Astrocyte (in vitro differentiated cells and primary cell): ENCODE measurements at regions not wholly inside any gene's neighbourhood (a gene's known extent, or its start where the extent isn't known, plus 50 kb on each side); places are given as distances from the start of the nearest gene placed in this dataset.

Experiments
- DNase-seq: peaks from one replicate; pipeline ENCODE4 v3.0.0-alpha.2; 2010; ENCODE audit warnings: low read depth
- FAIRE-seq: peaks from 2 replicates; lab custom pipeline; 2011; peaks lifted over from hg19 to GRCh38; lab: Jason Lieb, UNC
- H2AFZ ChIP-seq: 2 replicates; pipeline ENCODE4 v1.6.0; 2012; ENCODE audit warnings: low read depth, low read length, inconsistent platforms
- H3K27ac ChIP-seq: 2 replicates; pipeline ENCODE4 v1.5.1; 2011; ENCODE audit warnings: low read depth, low read length, inconsistent platforms
- H3K27me3 ChIP-seq: 2 replicates; pipeline ENCODE4 v1.6.0; 2011; ENCODE audit warnings: low read length, inconsistent platforms; ENCODE audit not compliant: insufficient read depth
- H3K36me3 ChIP-seq: 2 replicates; pipeline ENCODE4 v1.5.1; 2011; ENCODE audit warnings: low read length, inconsistent platforms; ENCODE audit not compliant: insufficient read depth
- H3K4me1 ChIP-seq: 2 replicates; pipeline ENCODE4 v1.5.1; 2011; ENCODE audit warnings: low read length, inconsistent platforms; ENCODE audit not compliant: insufficient read depth
- H3K4me2 ChIP-seq: 2 replicates; pipeline ENCODE4 v1.6.0; 2012; ENCODE audit warnings: low read length, inconsistent platforms
- H3K4me3 ChIP-seq: 2 replicates; pipeline ENCODE4 v1.5.1; 2011; ENCODE audit warnings: low read depth, mild to moderate bottlenecking, low read length, inconsistent platforms; ENCODE audit not compliant: insufficient read depth
- H3K79me2 ChIP-seq: 2 replicates; pipeline ENCODE4 v1.6.0; 2012; ENCODE audit warnings: mild to moderate bottlenecking, low read length, inconsistent platforms; ENCODE audit not compliant: insufficient read depth
- H3K9ac ChIP-seq: 2 replicates; pipeline ENCODE4 v1.6.0; 2012; ENCODE audit warnings: mild to moderate bottlenecking, low read length, inconsistent platforms
- H3K9me3 ChIP-seq: 2 replicates; pipeline ENCODE4 v1.5.1; 2012; ENCODE audit warnings: low read depth, mild to moderate bottlenecking, low read length, inconsistent platforms; ENCODE audit not compliant: insufficient read depth
- H4K20me1 ChIP-seq: 2 replicates; pipeline ENCODE4 v1.6.0; 2012; ENCODE audit warnings: low read length, inconsistent platforms; ENCODE audit not compliant: insufficient read depth
- H3K27ac Mint-ChIP-seq: one replicate; pipeline ENCODE4 v1.8.0; 2021; ENCODE audit warnings: mild to moderate bottlenecking, mixed read lengths; ENCODE audit not compliant: unreplicated experiment
- H3K27me3 Mint-ChIP-seq: one replicate; pipeline ENCODE4 v1.8.0; 2021; ENCODE audit warnings: low read depth, mixed read lengths; ENCODE audit not compliant: unreplicated experiment
- H3K36me3 Mint-ChIP-seq: one replicate; pipeline ENCODE4 v1.8.0; 2021; ENCODE audit warnings: low read depth, mixed read lengths; ENCODE audit not compliant: unreplicated experiment
- H3K4me1 Mint-ChIP-seq: one replicate; pipeline ENCODE4 v1.8.0; 2021; ENCODE audit warnings: low read depth, mixed read lengths; ENCODE audit not compliant: unreplicated experiment
- H3K4me3 Mint-ChIP-seq: one replicate; pipeline ENCODE4 v1.8.0; 2021; ENCODE audit warnings: mild to moderate bottlenecking, moderate library complexity, mixed read lengths; ENCODE audit not compliant: unreplicated experiment
- H3K9me3 Mint-ChIP-seq: one replicate; pipeline ENCODE4 v1.8.0; 2021; ENCODE audit warnings: mild to moderate bottlenecking, mixed read lengths; ENCODE audit not compliant: unreplicated experiment
- CTCF ChIP-seq: IDR thresholded peaks from 2 replicates; pipeline ENCODE4 v1.5.1; 2011; ENCODE audit warnings: low read depth, mild to moderate bottlenecking, inconsistent platforms, low read length, moderate library complexity; ENCODE audit not compliant: insufficient read depth
- EZH2 ChIP-seq: IDR thresholded peaks from 2 replicates; pipeline ENCODE4 v1.6.1; 2012; ENCODE audit warnings: mild to moderate bottlenecking, low read length, inconsistent platforms; ENCODE audit not compliant: insufficient read depth

GRCh38 chr10:131644289-131644688 is 256.5 kb upstream of the PPP2R2D start:
- no peak overlapping the region for H3K27ac Mint-ChIP-seq
- Histone ChIP-seq H3K27ac (no peak overlapping the region), H3K9me3 (peaks cover 11% of the 10 kb centered on the region), H3K4me1 (no peaks in the 10 kb centered on the region), H3K4me2 (no peak overlapping the region), H3K79me2 (no peaks in the 10 kb centered on the region), H4K20me1 (no peaks in the 10 kb centered on the region), H3K9ac (no peak overlapping the region), H2AFZ (no peak overlapping the region), H3K27me3 (no peaks in the 10 kb centered on the region), H3K4me3 (no peak overlapping the region), H3K36me3 (no peaks in the 10 kb centered on the region)
- no peaks in the 10 kb centered on the region for H3K36me3 Mint-ChIP-seq
- peaks cover 16% of the 10 kb centered on the region for H3K9me3 Mint-ChIP-seq
- FAIRE-seq: no peak
- TF ChIP-seq CTCF (no peak), EZH2 (no peak)
- peaks cover 11% of the 10 kb centered on the region for H3K4me1 Mint-ChIP-seq
- no peak overlapping the region for H3K4me3 Mint-ChIP-seq
- H3K27me3 Mint-ChIP-seq: peaks cover 6% of the 10 kb centered on the region
- DNase-seq: no peak

GRCh38 chr10:131644864-131645658 is 255.7 kb upstream of the PPP2R2D start:
- Histone ChIP-seq H3K4me3 (no peak overlapping the region), H3K9me3 (peaks cover 11% of the 10 kb centered on the region), H3K4me1 (no peaks in the 10 kb centered on the region), H3K27me3 (no peaks in the 10 kb centered on the region), H3K27ac (no peak overlapping the region), H3K9ac (no peak overlapping the region), H3K79me2 (no peaks in the 10 kb centered on the region), H2AFZ (no peak overlapping the region), H4K20me1 (no peaks in the 10 kb centered on the region), H3K36me3 (no peaks in the 10 kb centered on the region), H3K4me2 (no peak overlapping the region)
- H3K4me3 Mint-ChIP-seq: peak overlapping the region; percentile 66
- no peak overlapping the region for H3K27ac Mint-ChIP-seq
- FAIRE-seq (no peak), DNase-seq (no peak)
- no peaks in the 10 kb centered on the region for H3K36me3 Mint-ChIP-seq
- peaks cover 11% of the 10 kb centered on the region for H3K4me1 Mint-ChIP-seq
- no peak for TF ChIP-seq CTCF
- TF ChIP-seq EZH2: no peak
- peaks cover 6% of the 10 kb centered on the region for H3K27me3 Mint-ChIP-seq
- H3K9me3 Mint-ChIP-seq: peaks cover 9% of the 10 kb centered on the region

- Histone ChIP-seq H3K36me3 (no peaks in the 10 kb centered on the region), H2AFZ (no peak overlapping the region), H3K4me1 (no peaks in the 10 kb centered on the region), H3K27me3 (no peaks in the 10 kb centered on the region), H3K79me2 (no peaks in the 10 kb centered on the region), H3K27ac (no peak overlapping the region), H4K20me1 (no peaks in the 10 kb centered on the region), H3K4me3 (no peak overlapping the region), H3K9ac (no peak overlapping the region), H3K9me3 (peaks cover 14% of the 10 kb centered on the region), H3K4me2 (no peak overlapping the region)
- Mint-ChIP-seq H3K36me3 (no peaks in the 10 kb centered on the region), H3K9me3 (peaks cover 6% of the 10 kb centered on the region), H3K27ac (no peak overlapping the region), H3K4me1 (peaks cover 9% of the 10 kb centered on the region), H3K4me3 (peak overlapping the region; percentile 66), H3K27me3 (peaks cover 8% of the 10 kb centered on the region)
- FAIRE-seq (no peak), DNase-seq (no peak)
- no peak for TF ChIP-seq CTCF
- TF ChIP-seq EZH2: no peak
Measured at GRCh38 chr10:131645756-131646155, 255.1 kb upstream of the PPP2R2D start.
